Ovary (tissue), 3 donors: ENCODE measurements at regions not wholly inside any gene's neighbourhood (a gene's known extent, or its start where the extent isn't known, plus 50 kb on each side); places are given as distances from the start of the nearest gene placed in this dataset.
"Not testable (repeated sequence)": the region's sequence is repeated elsewhere in the genome, so short reads cannot be mapped to it uniquely, and the experiment has no call there.

ENCODE experiments used
- POLR2A ChIP-seq: fragments of 450-650 bp; IDR thresholded peaks from one replicate; pipeline ENCODE4 v1.6.1; 2017; ENCODE audit warnings: antibody characterized with exemption, mild to moderate bottlenecking, moderate library complexity
- TF ChIP-seq, protein P1 (sequence below), 3 donors: fragments of 450-650 bp in 2 of 3; fragments of 200-600 bp in 1 of 3; IDR thresholded peaks; one replicate each; pipeline versions ENCODE4 v1.5.1 to v1.8.0; 2016 to 2022; ENCODE audit warnings: antibody characterized with exemption in 3 of 3, mild to moderate bottlenecking in 1 of 3
- donor health status: DM: no; HTN: no; CAD: no.

DNA sequence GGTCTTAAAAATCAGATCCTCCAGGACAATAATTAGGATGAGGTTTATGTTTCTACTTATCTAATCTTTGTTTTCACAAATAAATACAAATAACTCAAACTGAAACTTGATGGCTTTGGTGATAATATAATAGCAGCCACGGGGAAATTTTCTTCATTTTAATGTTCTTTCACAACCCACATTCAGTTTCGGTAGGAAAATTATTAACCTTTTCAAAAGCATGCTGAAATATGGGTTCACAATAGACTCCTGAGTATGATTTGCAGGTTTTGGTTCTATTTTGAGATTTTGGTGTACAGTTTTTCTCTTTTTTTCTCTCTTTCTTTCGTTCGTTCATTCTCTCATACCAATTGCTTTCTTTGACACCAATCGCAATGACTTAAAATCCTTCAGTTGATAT lies 233.9 kb upstream of the PLGLB2 start:
- TF ChIP-seq, protein P1, sequence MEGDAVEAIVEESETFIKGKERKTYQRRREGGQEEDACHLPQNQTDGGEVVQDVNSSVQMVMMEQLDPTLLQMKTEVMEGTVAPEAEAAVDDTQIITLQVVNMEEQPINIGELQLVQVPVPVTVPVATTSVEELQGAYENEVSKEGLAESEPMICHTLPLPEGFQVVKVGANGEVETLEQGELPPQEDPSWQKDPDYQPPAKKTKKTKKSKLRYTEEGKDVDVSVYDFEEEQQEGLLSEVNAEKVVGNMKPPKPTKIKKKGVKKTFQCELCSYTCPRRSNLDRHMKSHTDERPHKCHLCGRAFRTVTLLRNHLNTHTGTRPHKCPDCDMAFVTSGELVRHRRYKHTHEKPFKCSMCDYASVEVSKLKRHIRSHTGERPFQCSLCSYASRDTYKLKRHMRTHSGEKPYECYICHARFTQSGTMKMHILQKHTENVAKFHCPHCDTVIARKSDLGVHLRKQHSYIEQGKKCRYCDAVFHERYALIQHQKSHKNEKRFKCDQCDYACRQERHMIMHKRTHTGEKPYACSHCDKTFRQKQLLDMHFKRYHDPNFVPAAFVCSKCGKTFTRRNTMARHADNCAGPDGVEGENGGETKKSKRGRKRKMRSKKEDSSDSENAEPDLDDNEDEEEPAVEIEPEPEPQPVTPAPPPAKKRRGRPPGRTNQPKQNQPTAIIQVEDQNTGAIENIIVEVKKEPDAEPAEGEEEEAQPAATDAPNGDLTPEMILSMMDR (IDR thresholded peaks at IDR 0.05), result not testable (repeated sequence)
- not testable (repeated sequence) for TF ChIP-seq POLR2A
